H4 (cell line): ENCODE measurements at regions not wholly inside any gene's neighbourhood (a gene's known extent, or its start where the extent isn't known, plus 50 kb on each side); places are given as distances from the start of the nearest gene placed in this dataset.
"Not testable (repeated sequence)": the region's sequence is repeated elsewhere in the genome, so short reads cannot be mapped to it uniquely, and the experiment has no call there.

Source experiments
- DNase-seq: peaks from one replicate; pipeline ENCODE4 v3.0.0-alpha.2; 2015; ENCODE audit warnings: low spot score

DNA sequence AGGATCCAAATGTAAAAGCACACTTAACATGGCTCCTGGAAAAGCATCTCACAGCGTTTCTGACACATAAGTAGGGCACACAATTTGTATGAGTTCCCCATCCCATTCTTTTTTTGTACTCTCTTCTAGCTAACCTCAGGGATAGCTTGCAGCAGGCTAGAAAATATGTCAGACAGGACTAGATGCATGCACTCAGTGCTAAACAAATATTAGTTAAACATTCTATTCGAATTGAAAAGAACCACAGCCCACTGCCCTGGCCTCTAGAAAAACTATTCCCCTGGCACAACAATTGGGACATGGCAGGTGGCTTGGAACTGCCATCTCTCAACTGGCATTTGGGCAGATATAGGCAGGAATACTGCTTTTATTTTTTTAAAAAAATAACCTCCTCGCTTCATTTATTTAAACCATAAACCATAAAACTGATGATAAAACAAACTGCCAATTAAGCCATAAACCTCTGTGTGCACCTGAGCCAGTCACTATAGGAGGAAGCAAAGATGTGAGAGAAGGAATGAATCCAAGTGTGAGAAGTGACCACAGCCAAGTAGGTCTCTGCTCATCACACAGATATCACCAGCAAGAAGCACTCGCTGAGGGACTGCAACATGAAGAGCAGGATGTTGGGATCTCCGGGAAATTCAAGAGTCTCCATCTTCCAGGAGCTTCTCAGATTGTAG is 394.1 kb downstream of the NEBL start:
- no peak for DNase-seq

DNA sequence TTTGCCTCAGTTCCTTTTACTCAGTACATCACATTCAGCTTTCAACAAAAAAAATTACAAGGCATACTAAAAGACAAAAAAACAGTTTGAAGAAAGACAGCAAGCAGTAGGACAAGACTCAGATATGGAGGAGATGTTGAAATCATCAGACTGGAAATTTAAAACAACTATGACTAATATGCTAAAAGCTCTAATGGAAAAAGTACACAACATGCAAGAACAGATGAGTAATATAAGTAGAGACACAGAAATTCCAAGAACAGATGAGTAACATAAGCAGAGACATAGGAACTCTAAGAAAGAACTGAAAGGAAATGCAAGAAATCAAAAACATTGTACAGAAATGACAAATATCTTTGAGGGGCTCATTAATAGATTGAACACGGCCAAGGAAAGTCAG is 402.6 kb downstream of the NEBL start:
- DNase-seq: no peak

GRCh38 chr10:20492447-20492846 is 404.7 kb downstream of the NEBL start:
- DNase-seq: peak; percentile 11

GRCh38 chr10:20489961-20490360 is 407.1 kb downstream of the NEBL start:
- no peak for DNase-seq

DNA sequence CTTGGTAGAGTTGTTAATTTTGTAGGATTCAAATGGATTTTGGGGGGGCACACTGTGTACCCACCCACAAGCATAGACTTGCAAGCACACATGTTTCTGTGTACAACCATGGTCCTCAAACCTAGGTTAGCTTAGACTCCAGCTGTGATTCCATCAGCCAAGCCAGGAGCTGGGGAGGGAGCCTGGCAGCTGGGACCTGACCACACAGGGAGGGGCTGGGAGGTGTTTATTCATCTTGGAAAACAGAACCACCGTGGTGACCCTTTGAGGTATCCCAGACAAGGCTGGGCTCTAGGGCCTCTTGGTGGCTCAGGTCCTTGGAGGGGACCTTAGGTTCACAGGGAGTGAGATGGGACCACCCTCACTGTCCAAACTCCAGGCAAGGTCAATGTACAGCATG is 410.3 kb downstream of the NEBL start:
- no peak for DNase-seq

GRCh38 chr10:20485554-20485953 is 411.6 kb downstream of the NEBL start:
- no peak for DNase-seq

DNA sequence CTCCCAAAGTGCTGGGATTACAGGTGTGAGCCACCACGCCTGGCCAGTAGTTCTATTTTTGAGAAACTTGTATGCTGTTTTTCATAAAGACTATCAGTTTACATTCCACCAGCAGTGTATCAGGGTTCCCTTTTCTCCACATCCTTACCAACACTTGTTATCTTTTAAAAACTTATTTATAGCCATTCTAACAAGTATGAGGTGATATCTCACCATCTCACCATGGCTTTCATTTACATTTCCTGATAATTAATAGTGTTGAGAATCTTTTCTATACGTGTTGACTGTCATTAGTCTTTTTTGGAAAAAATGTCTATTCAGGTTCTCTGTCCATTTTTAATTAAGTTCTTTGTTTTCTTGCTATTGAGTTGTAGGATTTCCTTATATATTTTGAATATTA is 416.1 kb downstream of the NEBL start:
- DNase-seq: no peak

DNA sequence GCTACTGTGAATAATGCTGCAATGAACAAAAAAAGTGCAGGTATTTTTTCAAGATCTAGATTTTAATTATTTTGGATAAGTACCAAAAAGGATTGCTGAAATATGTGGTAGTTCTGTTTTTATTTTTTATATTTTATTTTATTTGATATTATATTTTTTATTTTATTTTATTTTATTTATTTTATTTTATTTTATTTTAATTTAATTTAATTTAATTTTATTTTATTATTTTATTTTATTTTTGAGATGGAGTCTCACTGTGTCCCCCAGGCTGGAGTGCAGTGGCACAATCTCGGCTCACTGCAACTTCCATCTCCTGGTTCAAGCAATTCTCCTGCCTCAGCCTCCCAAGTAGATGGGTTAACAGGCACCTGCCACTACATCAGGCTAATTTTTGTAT is 416.5 kb downstream of the NEBL start:
- DNase-seq: not testable (repeated sequence)

DNA sequence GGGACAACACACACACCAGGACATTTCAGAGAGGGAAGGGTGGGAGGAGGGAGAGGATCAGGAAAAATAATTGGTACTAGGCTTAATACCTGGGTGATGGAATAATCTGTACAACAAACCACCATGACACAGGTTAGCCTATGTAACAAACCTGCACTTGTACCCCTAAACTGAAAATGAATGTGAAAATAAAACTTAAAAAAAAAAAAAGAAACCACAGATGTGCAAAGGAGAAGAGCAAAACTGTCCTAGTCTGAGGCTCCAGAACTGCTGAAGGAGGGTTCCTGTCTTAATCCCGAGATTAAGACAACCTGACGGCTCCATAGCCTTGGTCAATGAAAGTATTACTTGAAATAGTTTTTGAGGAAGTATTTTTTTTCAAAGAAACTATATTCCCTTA is 423.0 kb downstream of the NEBL start:
- no peak for DNase-seq

DNA sequence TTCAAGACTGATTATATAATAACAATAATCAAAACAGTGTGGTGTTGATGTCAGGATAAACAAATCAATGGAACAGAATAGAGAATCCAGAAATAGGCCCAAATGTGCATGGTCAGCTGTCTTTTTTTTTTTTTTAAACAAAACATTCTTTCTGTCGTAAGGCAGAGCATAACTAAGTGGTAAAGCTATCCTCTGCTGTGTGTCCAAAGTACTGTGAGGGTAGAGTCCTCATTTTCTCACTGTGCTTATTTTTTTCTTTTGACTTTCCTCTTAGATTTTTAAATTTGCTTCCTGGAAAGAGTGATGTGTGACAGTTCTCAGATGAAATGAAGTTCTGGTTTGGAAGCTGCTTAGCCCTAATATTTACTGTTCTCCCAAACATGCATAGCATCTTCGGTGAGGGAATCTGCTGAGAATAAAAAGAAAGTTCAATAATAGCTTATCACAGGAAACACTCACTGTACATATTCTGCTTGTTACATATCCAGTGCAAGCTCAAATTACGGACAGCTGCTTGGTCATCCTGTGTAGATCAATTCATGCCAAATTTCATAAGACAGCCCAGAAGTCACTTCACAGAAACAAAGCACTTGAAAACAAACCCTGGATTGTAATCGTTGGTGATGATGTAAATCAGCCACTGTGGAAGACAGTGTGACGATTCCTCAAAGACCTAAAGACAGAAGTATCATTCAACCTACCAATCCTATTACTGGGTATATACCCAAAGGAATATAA is 423.9 kb downstream of the NEBL start:
- DNase-seq: no peak

DNA sequence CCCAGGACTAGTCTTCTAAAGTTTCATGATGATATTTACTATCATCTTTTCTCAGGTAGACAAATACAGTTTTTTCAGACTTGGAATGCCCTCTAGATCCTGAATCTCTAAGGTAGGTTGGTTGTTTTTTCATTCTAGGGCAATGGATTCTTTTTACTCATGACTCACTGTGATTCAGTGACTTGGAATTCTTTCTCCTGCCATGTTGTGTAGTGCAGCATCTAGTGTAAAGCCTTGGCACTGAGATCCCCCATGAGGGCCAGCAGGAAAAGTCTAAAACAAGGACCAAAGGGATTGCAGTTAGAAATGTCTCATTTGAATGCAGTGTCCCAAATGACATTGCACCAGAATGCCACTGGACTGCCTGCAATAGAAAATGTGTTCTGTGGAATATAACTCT is 430.4 kb downstream of the NEBL start:
- peak; percentile 38 for DNase-seq

- DNase-seq: no peak
Observed at GRCh38 chr10:20457649-20458048, 439.5 kb downstream of the NEBL start.

- DNase-seq: no peak
Observed at GRCh38 chr10:20455774-20456173, 441.3 kb downstream of the NEBL start.

DNA sequence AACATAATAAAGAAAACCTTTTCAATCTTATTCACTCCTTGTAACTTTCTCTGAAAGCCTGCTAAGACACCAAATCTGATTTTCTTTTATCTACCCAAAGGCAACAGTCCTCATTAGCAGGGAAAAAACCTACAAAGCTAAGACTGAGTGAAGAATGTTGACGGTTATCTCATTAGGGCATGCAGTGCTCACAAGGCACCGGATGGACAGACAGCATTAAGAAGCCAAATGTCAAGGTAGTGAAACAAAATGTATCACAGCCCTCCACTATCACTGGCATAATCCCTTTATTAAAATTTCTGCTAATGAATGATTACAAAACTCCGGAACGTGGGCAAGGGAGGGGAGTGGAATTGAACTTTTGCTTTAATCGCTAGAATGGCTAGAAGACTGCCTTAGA is 442.8 kb downstream of the NEBL start:
- DNase-seq: no peak

DNA sequence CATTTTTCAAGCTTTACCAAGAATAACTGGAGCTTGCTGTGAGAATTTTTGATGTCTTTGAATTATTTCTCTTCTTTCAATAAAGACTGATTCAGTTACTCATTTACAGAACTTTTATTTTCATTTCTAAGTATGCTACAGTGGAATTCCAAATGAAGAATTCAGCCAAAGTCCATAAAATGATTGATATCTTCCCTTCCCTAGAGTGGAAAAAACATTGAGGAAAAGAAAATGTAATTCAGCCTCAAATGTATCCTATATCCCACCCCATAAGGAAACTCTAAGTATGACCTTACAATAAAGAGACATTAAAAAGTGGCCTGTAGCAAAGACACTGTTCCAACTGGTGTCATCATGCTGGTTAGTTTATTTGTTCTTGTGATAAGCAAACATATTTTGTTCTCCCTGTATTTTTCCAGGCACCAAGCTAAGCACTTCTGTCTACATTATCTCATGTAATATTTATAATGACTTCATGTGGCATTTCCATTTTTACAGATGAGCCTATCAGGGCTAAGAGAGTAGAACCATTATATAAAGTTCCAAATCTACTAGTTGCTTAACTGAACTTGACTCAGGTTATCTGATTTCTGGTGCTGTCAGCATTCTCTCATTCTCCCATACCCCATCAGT is 450.4 kb downstream of the NEBL start:
- no peak for DNase-seq

DNA sequence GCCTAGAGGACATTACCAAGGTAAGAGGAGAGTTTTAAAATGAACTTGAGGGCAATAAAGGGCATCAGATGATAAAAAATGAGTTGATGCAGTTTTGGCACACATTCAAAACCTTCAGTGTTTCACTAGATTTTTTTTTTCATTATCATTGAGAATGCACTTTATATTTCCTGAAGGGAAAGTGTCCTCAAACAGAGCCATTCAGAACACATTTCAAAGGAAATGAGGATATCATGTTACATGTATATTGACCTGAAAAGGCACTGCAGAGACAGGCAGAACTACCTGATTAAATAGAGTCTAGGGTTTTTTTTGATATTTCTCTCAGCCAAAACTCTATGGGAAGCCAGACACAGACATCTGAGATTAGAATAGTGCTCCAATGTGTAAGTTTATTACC is 454.0 kb downstream of the NEBL start:
- DNase-seq: no peak

DNA sequence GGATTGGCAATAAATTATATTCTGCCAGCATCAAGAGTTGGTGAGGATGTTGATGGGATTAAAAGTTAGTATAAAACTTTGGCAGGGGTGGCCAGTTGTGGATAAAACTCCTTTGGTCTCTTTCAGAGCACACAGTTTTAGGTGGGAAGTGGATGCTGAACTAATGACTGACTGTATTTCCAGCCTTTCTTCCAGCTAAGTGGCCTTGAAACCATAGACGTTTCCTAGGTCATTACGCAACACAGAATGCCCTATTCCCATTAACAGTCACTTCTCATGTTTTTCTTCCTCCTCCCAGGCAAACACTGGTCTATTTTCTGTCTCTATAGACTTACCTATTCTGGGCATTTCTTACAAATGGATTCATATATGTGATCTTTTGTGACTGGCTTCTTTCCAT is 467.4 kb downstream of the NEBL start:
- no peak for DNase-seq

- no peak for DNase-seq
Observed at GRCh38 chr10:20427821-20428220, 469.3 kb downstream of the NEBL start.

GRCh38 chr10:20418286-20418685 is 478.8 kb downstream of the NEBL start:
- DNase-seq: no peak

DNA sequence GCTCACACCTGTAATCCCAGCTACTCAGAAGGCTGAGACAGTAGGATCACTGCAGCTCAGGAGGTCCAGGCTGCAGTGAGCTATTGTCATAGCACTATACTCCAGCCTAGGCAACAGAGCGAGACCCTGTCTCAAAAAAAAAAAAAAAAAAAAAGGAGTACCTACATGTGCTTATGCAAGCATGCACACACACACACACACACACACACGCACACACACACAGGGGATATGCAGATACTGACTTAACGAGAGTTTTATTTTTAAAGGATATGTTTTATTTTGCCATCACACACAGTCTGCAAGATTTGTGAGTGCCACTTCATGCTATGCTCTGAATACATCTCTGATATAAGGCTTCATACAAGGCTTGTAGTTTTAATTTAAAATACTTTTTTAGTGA is 479.3 kb downstream of the NEBL start:
- DNase-seq: no peak

DNA sequence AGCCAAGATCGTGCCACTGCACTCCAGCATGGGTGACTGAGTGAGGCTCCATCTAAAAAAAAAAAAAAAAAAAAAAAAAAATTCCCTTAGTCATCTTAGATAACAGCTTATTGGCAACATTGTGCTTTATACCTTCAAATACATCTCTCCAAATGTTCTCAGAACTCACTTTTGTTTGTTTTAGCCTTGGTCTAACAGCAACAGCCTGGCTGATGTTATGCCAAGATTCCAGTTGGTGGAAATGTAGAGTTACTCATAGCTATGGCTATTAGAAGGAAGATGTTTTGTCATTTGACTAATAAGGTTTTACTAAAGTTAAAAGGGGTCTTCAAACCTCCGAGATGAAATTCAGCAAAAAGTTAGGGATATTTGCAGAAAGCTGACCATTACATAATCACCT is 481.4 kb downstream of the NEBL start:
- DNase-seq: peak; percentile 32

GRCh38 chr10:20407357-20407756 is 489.8 kb downstream of the NEBL start:
- DNase-seq: no peak
